Prostate gland (tissue), 1 donor: ENCODE measurements at regions not wholly inside any gene's neighbourhood (a gene's known extent, or its start where the extent isn't known, plus 50 kb on each side); places are given as distances from the start of the nearest gene placed in this dataset.

ENCODE experiments used
- POLR2A ChIP-seq: fragments of 450-650 bp; IDR thresholded peaks from one replicate; pipeline ENCODE4 v1.6.1; 2016; ENCODE audit warnings: antibody characterized with exemption, mild to moderate bottlenecking
- POLR2AphosphoS5 ChIP-seq: sonication (generic); formaldehyde crosslinking; IDR thresholded peaks from one replicate; pipeline ENCODE4 v1.6.1; 2017; ENCODE audit warnings: antibody characterized with exemption

- TF ChIP-seq POLR2AphosphoS5 (no peak), POLR2A (no peak)
Observed at GRCh38 chr5:170448221-170448620, 55.6 kb upstream of the KCNIP1 start.
